ENCODE measurements at regions not wholly inside any gene's neighbourhood (a gene's known extent, or its start where the extent isn't known, plus 50 kb on each side); places are given as distances from the start of the nearest gene placed in this dataset.

GRCh38 chr2:185618625-185619024 is 120.0 kb upstream of the FSIP2 start:
- H3K27me3 ChIP-seq (ENCODE audit: control insufficient read depth in 1 of 2, insufficient read depth in 2 of 2, low read length in 2 of 2), result no peaks in the 10 kb centered on the region
- H3K4me1 ChIP-seq (ENCODE audit: insufficient read depth, low read length), result no peaks in the 10 kb centered on the region
- DNase-seq (no peak), ATAC-seq (ENCODE audit: poor library complexity) (no peak)
- Mint-ChIP-seq H3K9me3 (peaks cover 3% of the 10 kb centered on the region), H3K4me3 (no peak overlapping the region), H3K27ac (no peak overlapping the region), H3K36me3 (ENCODE audit: low read depth) (no peaks in the 10 kb centered on the region), H3K4me1 (ENCODE audit: low read depth) (no peaks in the 10 kb centered on the region), H3K27me3 (no peaks in the 10 kb centered on the region)
- intact Hi-C loops (cut with DNase I, micrococcal nuclease), result no loop called here
- H3K36me3 ChIP-seq (ENCODE audit: insufficient read depth, low read length), result no peaks in the 10 kb centered on the region
- TF ChIP-seq CTCF (IDR thresholded peaks at IDR 0.05), result no peak
- ChIA-PET POLR2A (no interaction called here), CTCF (no interaction called here)
- H3K9me3 ChIP-seq (ENCODE audit: control insufficient read depth in 1 of 2, insufficient read depth in 1 of 2, low read length in 2 of 2), result peaks cover 0 to 5% of the 10 kb centered on the region in 2 experiments
- H3K4me3 ChIP-seq (ENCODE audit: low read length), result no peak overlapping the region
- H3K27ac ChIP-seq (ENCODE audit: low read depth in 1 of 2, low read length in 2 of 2), result no peak overlapping the region

GRCh38 chr2:185625604-185626003 is 113.0 kb upstream of the FSIP2 start:
- POLR2A ChIA-PET, result no interaction called here
- Histone ChIP-seq H3K27me3 (ENCODE audit: control insufficient read depth in 1 of 2, insufficient read depth in 2 of 2, low read length in 2 of 2) (no peaks in the 10 kb centered on the region), H3K4me3 (ENCODE audit: low read length) (no peak overlapping the region), H3K9me3 (ENCODE audit: control insufficient read depth in 1 of 2, insufficient read depth in 1 of 2, low read length in 2 of 2) (no peaks in the 10 kb centered on the region), H3K4me1 (ENCODE audit: insufficient read depth, low read length) (no peaks in the 10 kb centered on the region), H3K36me3 (ENCODE audit: insufficient read depth, low read length) (no peaks in the 10 kb centered on the region), H3K27ac (ENCODE audit: low read depth in 1 of 2, low read length in 2 of 2) (no peak overlapping the region)
- Mint-ChIP-seq H3K4me3 (no peak overlapping the region), H3K9me3 (peaks cover 2% of the 10 kb centered on the region), H3K27ac (no peak overlapping the region), H3K27me3 (no peaks in the 10 kb centered on the region), H3K4me1 (ENCODE audit: low read depth) (no peaks in the 10 kb centered on the region), H3K36me3 (ENCODE audit: low read depth) (no peaks in the 10 kb centered on the region)
- ATAC-seq (ENCODE audit: poor library complexity) (no peak), DNase-seq (no peak)
- intact Hi-C loops (cut with DNase I, micrococcal nuclease), result no loop called here
- no peak for TF ChIP-seq CTCF (IDR thresholded peaks at IDR 0.05)
- CTCF ChIA-PET, result no interaction called here

GRCh38 chr2:185628985-185629384 is 109.6 kb upstream of the FSIP2 start:
- no peaks in the 10 kb centered on the region for H3K36me3 ChIP-seq (ENCODE audit: insufficient read depth, low read length)
- DNase-seq (no peak), ATAC-seq (ENCODE audit: poor library complexity) (no peak)
- H3K27me3 Mint-ChIP-seq, result no peaks in the 10 kb centered on the region
- no peak overlapping the region for H3K4me3 ChIP-seq (ENCODE audit: low read length)
- no peaks in the 10 kb centered on the region for H3K27me3 ChIP-seq (ENCODE audit: control insufficient read depth in 1 of 2, insufficient read depth in 2 of 2, low read length in 2 of 2)
- ChIA-PET POLR2A (no interaction called here), CTCF (no interaction called here)
- intact Hi-C loops (cut with DNase I, micrococcal nuclease), result no loop called here
- H3K4me1 ChIP-seq (ENCODE audit: insufficient read depth, low read length), result no peaks in the 10 kb centered on the region
- TF ChIP-seq CTCF (IDR thresholded peaks at IDR 0.05), result no peak
- no peak overlapping the region for H3K27ac Mint-ChIP-seq
- H3K27ac ChIP-seq (ENCODE audit: low read depth in 1 of 2, low read length in 2 of 2), result no peak overlapping the region
- H3K36me3 Mint-ChIP-seq (ENCODE audit: low read depth), result no peaks in the 10 kb centered on the region
- peaks cover 2% of the 10 kb centered on the region for H3K9me3 Mint-ChIP-seq
- no peak overlapping the region for H3K4me3 Mint-ChIP-seq
- no peaks in the 10 kb centered on the region for H3K4me1 Mint-ChIP-seq (ENCODE audit: low read depth)
- H3K9me3 ChIP-seq (ENCODE audit: control insufficient read depth in 1 of 2, insufficient read depth in 1 of 2, low read length in 2 of 2), result no peaks in the 10 kb centered on the region

Data from CD4-positive, alpha-beta T cell (primary cell).